Effector memory CD8-positive, alpha-beta T cell (primary cell): ENCODE measurements at regions not wholly inside any gene's neighbourhood (a gene's known extent, or its start where the extent isn't known, plus 50 kb on each side); places are given as distances from the start of the nearest gene placed in this dataset.

Experiments used
- ATAC-seq: fragments of 150-1000 bp; cut with Tn5 transposase; replicated peaks from 2 replicates; pipeline ENCODE4 v1.10.0; 2021; ENCODE audit warnings: mild to moderate bottlenecking, moderate library complexity
- DNase-seq, 3 experiments: peaks; one replicate each; pipeline ENCODE4 v3.0.0; 2021
- H3K27ac Mint-ChIP-seq, 2 donors: one replicate each; pipeline ENCODE4 v1.8.0; 2022; ENCODE audit warnings: mild to moderate bottlenecking in 2 of 2, mixed read lengths in 2 of 2, moderate library complexity in 2 of 2
- H3K27me3 Mint-ChIP-seq, 2 donors: one replicate each; pipeline ENCODE4 v1.8.0; 2022; ENCODE audit warnings: mixed read lengths in 2 of 2
- H3K36me3 Mint-ChIP-seq: one replicate; pipeline ENCODE4 v1.8.0; 2022; ENCODE audit warnings: mild to moderate bottlenecking, moderate library complexity, mixed read lengths; ENCODE audit not compliant: insufficient read depth
- H3K4me1 Mint-ChIP-seq, 2 donors: one replicate each; pipeline ENCODE4 v1.8.0; 2022; ENCODE audit warnings: low read depth in 2 of 2, mixed read lengths in 2 of 2
- H3K4me3 Mint-ChIP-seq, 2 donors: one replicate each; pipeline ENCODE4 v1.8.0; 2022; ENCODE audit warnings: mild to moderate bottlenecking in 2 of 2, mixed read lengths in 2 of 2, moderate library complexity in 2 of 2
- H3K9me3 Mint-ChIP-seq, 2 donors: one replicate each; pipeline ENCODE4 v1.8.0; 2022; ENCODE audit warnings: mixed read lengths in 2 of 2

DNA sequence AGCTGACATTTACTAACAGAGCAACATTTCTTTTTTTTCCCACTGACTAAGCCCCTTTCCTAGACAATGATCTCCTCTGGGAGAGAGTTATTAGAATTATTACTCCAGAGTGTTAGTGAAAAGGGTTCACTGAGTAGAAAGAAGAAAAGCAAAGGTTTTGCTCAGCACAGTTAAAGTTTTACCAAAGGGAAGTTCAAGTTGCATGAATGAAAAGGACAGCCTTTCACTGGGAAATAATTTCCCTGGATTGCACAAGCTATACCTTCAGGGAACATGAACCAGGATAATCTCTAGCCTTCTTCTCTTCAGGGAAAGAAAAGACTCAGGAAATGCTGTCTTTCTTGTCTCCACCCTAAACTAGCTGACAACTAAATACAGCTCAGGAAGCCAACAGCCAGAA lies 71.4 kb upstream of the ESRRG start:
- Mint-ChIP-seq H3K36me3 (no peaks in the 10 kb centered on the region), H3K27ac (no peak overlapping the region), H3K4me3 (no peak overlapping the region), H3K27me3 (no peaks in the 10 kb centered on the region), H3K9me3 (peaks cover 7 to 14% of the 10 kb centered on the region in 2 donors), H3K4me1 (no peaks in the 10 kb centered on the region)
- no peak for DNase-seq
- no peak for ATAC-seq

DNA sequence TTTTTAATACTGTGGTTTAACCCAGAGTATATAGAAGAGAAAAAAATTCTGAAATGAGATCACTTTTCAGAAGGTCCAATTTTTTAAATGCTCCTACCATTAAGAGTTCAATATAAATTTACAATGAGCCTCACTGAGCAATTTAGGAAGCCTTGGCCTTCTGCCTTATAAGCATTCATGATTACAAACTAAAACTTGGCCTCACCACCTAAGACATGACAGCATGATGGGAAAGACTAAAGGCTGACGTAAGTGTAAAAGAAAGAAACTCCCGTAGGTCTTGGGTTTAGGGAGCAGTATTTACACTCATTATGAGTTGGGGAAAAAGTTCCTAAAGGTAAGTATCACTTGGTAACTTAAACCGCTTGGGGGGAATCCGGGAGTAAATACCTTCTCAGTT lies 70.7 kb upstream of the ESRRG start:
- no peak for DNase-seq
- Mint-ChIP-seq H3K27me3 (no peaks in the 10 kb centered on the region), H3K4me1 (no peaks in the 10 kb centered on the region), H3K36me3 (no peaks in the 10 kb centered on the region), H3K9me3 (peaks cover 2 to 14% of the 10 kb centered on the region in 2 donors), H3K4me3 (no peak overlapping the region), H3K27ac (no peak overlapping the region)
- no peak for ATAC-seq

DNA sequence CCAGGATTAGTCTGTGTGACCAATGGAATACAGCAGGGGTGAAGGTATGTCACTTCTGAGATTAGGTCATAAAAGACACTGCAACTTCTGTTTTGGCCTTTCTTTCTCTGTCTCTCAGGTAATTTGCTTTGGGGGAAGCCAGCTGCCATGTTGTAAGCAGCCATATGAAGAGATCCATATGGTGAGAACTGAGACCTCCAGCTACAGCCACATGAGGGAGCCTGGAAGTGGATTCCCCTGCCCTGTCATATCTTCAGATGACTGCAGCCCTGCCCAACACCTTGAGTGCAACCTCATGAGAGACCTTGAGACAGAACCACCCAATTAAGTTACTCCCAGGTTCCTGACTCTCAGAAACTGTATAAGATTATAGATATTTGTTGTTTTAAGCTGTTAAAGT lies 70.1 kb upstream of the ESRRG start:
- Mint-ChIP-seq H3K27ac (no peak overlapping the region), H3K27me3 (no peaks in the 10 kb centered on the region), H3K9me3 (peaks cover 3 to 19% of the 10 kb centered on the region in 2 donors), H3K36me3 (no peaks in the 10 kb centered on the region), H3K4me1 (no peaks in the 10 kb centered on the region), H3K4me3 (no peak overlapping the region)
- DNase-seq (no peak), ATAC-seq (no peak)

DNA sequence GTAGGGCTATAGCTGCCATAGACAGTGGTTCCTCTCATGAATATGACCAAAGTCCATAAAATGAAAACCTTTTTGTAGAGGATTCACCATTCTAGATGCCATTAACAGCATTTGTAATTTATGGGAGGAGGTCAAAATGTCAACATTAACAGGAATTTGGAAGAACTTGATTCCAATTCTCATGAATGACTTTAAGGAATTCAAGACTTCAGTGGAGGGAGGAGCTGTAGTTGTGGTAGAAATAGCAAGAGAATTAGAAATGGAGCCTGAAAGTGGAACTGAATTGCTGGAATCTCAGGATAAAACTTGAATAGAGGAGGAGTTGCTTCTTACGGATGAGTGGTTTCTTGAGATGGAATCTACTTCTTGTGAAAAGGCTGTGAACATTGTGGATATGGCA lies 65.4 kb upstream of the ESRRG start:
- Mint-ChIP-seq H3K27me3 (no peaks in the 10 kb centered on the region), H3K4me3 (no peak overlapping the region), H3K4me1 (no peaks in the 10 kb centered on the region), H3K9me3 (peaks cover 5 to 22% of the 10 kb centered on the region in 2 donors), H3K36me3 (no peaks in the 10 kb centered on the region), H3K27ac (no peak overlapping the region)
- ATAC-seq (no peak), DNase-seq (no peak)

DNA sequence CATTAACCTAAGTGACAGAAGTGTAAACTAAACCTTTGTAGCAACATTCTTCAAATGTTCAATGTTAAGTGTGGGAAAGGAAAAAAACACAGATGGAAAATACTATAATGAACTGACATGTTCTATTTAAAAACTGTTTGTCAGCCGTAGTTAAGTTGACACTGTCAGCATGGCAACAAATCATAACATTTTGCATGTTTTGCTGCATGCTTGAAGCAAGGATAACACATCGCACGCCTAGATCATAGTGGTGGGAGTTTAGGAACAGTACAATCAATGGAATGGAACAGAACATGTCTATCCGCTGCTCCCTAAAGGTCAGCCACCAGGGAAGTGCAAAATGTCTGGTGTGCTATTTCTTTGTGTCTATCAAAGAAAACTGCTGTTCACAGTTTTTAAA lies 62.5 kb upstream of the ESRRG start:
- Mint-ChIP-seq H3K4me3 (no peak overlapping the region), H3K36me3 (no peaks in the 10 kb centered on the region), H3K27me3 (no peaks in the 10 kb centered on the region), H3K9me3 (peaks cover 9 to 16% of the 10 kb centered on the region in 2 donors), H3K4me1 (no peaks in the 10 kb centered on the region), H3K27ac (no peak overlapping the region)
- DNase-seq (no peak), ATAC-seq (no peak)

DNA sequence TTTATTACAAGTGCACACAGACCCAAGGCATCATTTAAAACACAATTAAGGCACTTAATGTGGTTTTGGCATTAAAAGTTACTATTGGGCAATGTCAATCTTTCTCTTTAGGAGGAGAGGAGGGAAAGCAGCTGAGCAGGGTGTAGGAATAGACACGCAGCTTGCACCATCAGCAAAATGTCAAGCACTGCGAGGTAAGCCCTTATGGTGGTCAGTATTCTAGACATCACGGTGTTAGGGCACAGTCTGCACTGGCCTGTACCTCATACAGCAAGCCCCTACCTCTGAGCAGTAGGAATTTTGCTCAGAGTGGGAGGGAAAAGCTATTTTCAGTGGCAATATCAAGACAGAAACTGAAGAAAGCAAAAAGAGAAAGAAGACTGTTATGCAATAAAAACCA lies 62.0 kb upstream of the ESRRG start:
- no peak overlapping the region for H3K4me3 Mint-ChIP-seq
- DNase-seq (no peak), ATAC-seq (no peak)
- no peaks in the 10 kb centered on the region for H3K36me3 Mint-ChIP-seq
- H3K4me1 Mint-ChIP-seq = no peaks in the 10 kb centered on the region
- no peaks in the 10 kb centered on the region for H3K27me3 Mint-ChIP-seq
- peaks cover 8 to 16% of the 10 kb centered on the region in 2 donors for H3K9me3 Mint-ChIP-seq
- H3K27ac Mint-ChIP-seq = no peak overlapping the region

DNA sequence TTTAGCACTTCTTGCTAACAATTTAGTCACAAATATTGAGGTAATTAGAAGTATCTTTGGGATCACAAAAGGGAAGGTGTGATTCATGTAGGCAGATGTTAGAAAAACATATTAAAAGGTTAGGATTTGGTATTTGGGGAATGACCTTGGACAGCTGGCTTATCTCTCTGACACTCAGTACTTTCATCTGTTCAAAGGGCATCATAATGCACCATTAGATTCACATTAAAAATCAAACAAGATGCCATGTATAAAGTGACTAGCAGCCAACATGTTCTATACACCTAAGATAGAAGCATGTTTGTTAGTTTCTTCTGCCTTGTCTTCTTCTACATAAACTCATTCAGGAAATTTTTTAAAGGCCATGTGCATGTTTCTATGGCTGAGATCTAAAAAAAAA lies 56.5 kb upstream of the ESRRG start:
- DNase-seq (no peak), ATAC-seq (no peak)
- Mint-ChIP-seq H3K27me3 (no peaks in the 10 kb centered on the region), H3K36me3 (no peaks in the 10 kb centered on the region), H3K4me1 (no peaks in the 10 kb centered on the region), H3K27ac (no peak overlapping the region), H3K9me3 (peaks cover 12 to 33% of the 10 kb centered on the region in 2 donors), H3K4me3 (no peak overlapping the region)

DNA sequence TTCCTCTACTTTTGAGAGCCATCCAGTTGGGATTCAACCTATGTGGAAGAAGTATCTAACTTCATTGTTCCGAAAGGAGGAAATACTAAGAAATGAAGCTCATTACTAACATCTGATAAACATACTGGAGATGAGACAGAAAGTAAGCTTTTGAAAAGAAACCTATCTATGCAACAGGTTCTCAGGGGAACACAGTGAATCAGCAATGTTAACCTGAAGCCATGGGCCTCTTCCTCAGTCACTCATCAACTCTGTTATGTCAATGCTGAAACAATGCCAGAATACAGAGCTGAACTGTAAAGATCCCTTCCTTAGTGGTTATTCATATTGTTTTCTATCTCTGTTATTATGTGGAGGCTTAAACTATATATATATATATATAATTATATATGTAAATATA lies 55.5 kb upstream of the ESRRG start:
- H3K4me1 Mint-ChIP-seq = no peaks in the 10 kb centered on the region
- ATAC-seq = no peak
- no peak overlapping the region for H3K4me3 Mint-ChIP-seq
- no peaks in the 10 kb centered on the region for H3K27me3 Mint-ChIP-seq
- DNase-seq = no peak
- no peaks in the 10 kb centered on the region for H3K36me3 Mint-ChIP-seq
- no peak overlapping the region for H3K27ac Mint-ChIP-seq
- peaks cover 13 to 33% of the 10 kb centered on the region in 2 donors for H3K9me3 Mint-ChIP-seq

DNA sequence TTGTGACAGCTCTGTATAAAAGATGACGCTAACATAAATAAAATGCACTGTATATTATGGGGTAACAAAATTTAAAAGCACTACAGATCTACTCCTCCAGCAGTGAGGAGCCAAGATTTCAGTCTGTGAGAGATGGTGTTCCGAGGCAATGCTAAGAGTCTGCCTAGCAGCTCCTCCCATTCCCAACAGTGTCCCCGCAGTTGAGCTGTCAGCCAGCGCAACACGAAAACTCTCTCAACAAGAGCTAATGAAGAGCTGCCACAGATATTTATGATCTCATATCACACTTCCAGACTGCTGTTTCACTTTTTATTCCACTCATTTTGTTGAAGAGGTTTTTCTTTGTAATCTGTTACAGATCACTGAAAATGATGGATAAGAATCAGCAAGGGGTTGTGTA lies 53.9 kb upstream of the ESRRG start:
- ATAC-seq = no peak
- Mint-ChIP-seq H3K4me3 (no peak overlapping the region), H3K36me3 (no peaks in the 10 kb centered on the region), H3K27me3 (no peaks in the 10 kb centered on the region), H3K9me3 (peaks cover 14 to 33% of the 10 kb centered on the region in 2 donors), H3K27ac (no peak overlapping the region), H3K4me1 (no peaks in the 10 kb centered on the region)
- DNase-seq = no peak
